ENCODE measurements at regions not wholly inside any gene's neighbourhood (a gene's known extent, or its start where the extent isn't known, plus 50 kb on each side); places are given as distances from the start of the nearest gene placed in this dataset.

GRCh38 chr6:23265270-23265669 is 695.9 kb downstream of the HDGFL1 start:
- DNase-seq, result no peak

- DNase-seq, result no peak
Observed at GRCh38 chr6:23266536-23266935, 697.2 kb downstream of the HDGFL1 start.

- no peak for DNase-seq
Observed at GRCh38 chr6:23267651-23268050, 698.3 kb downstream of the HDGFL1 start.

- no peak for DNase-seq
Observed at GRCh38 chr6:23268348-23268747, 699.0 kb downstream of the HDGFL1 start.

- DNase-seq, result no peak
Observed at GRCh38 chr6:23269436-23269835, 700.1 kb downstream of the HDGFL1 start.

GRCh38 chr6:23272536-23272935 is 703.2 kb downstream of the HDGFL1 start:
- no peak for DNase-seq

- no peak for DNase-seq
Observed at GRCh38 chr6:23277521-23278179, 708.3 kb downstream of the HDGFL1 start.

- no peak for DNase-seq
Observed at GRCh38 chr6:23278180-23278532, 708.8 kb downstream of the HDGFL1 start.

GRCh38 chr6:23280437-23280836 is 711.1 kb downstream of the HDGFL1 start:
- no peak for DNase-seq

GRCh38 chr6:23282252-23283021 is 713.1 kb downstream of the HDGFL1 start:
- peak; percentile 74 for DNase-seq

- peak; percentile 30 for DNase-seq
Observed at GRCh38 chr6:23293653-23294052, 724.3 kb downstream of the HDGFL1 start.

- DNase-seq, result no peak
Observed at GRCh38 chr6:23301556-23301955, 732.2 kb downstream of the HDGFL1 start.

GRCh38 chr6:23302514-23302913 is 733.1 kb downstream of the HDGFL1 start:
- no peak for DNase-seq

- no peak for DNase-seq
Observed at GRCh38 chr6:23305325-23305943, 736.1 kb downstream of the HDGFL1 start.

GRCh38 chr6:23306251-23306950 is 737.0 kb downstream of the HDGFL1 start:
- no peak for DNase-seq

- DNase-seq, result no peak
Observed at GRCh38 chr6:23307516-23307915, 738.1 kb downstream of the HDGFL1 start.

GRCh38 chr6:23308166-23308565 is 738.8 kb downstream of the HDGFL1 start:
- no peak for DNase-seq

- no peak for DNase-seq
Observed at GRCh38 chr6:23311211-23311610, 741.8 kb downstream of the HDGFL1 start.

GRCh38 chr6:23316131-23316530 is 746.8 kb downstream of the HDGFL1 start:
- DNase-seq, result no peak

GRCh38 chr6:23316931-23317330 is 747.6 kb downstream of the HDGFL1 start:
- no peak for DNase-seq

GRCh38 chr6:23319582-23319981 is 750.2 kb downstream of the HDGFL1 start:
- DNase-seq, result peak; percentile 30

- DNase-seq, result no peak
Observed at GRCh38 chr6:23320471-23321015, 751.2 kb downstream of the HDGFL1 start.

- no peak for DNase-seq
Observed at GRCh38 chr6:23323897-23324296, 754.5 kb downstream of the HDGFL1 start.

All from eye (tissue), 1 donor.